IMR-90 (cell line): ENCODE measurements at regions not wholly inside any gene's neighbourhood (a gene's known extent, or its start where the extent isn't known, plus 50 kb on each side); places are given as distances from the start of the nearest gene placed in this dataset.

Source experiments
- ATAC-seq: fragments of 200-7000 bp; cut with Tn5 transposase; 2 replicates; pipeline ENCODE4 v1.9.1; 2020; ENCODE audit warnings: low read depth, mild to moderate bottlenecking, moderate library complexity
- BruUV-seq: library from RNA; stranded (reverse); fragments of 400-500 nt; replicated peaks from 2 replicates; lab custom pipeline; 2021; lab: Mats Ljungman, UMichigan
- CTCF ChIA-PET: fragments of 300-600 bp; formaldehyde crosslinking; extraction: SDS; loops from one replicate; lab custom pipeline; 2021; ENCODE audit warnings: antibody characterized with exemption; lab: Yijun Ruan, JAX
- POLR2A ChIA-PET: fragments of 300-600 bp; sonication (Branson Sonifier 250); formaldehyde crosslinking; loops from one replicate; lab custom pipeline; 2022; ENCODE audit warnings: antibody characterized with exemption; ENCODE audit not compliant: unreplicated experiment; lab: Charles Lee
- DNase-seq: peaks from one replicate; pipeline ENCODE4 v3.0.0; 2013
- H2AFZ ChIP-seq: replicated peaks from 2 replicates; pipeline ENCODE3; 2013; ENCODE audit warnings: low read length, mild to moderate bottlenecking; ENCODE audit not compliant: poor library complexity
- H2AK5ac ChIP-seq: 2 replicates; pipeline ENCODE4 v1.6.1; 2013; ENCODE audit warnings: low read depth, low read length, inconsistent platforms
- H2AK9ac ChIP-seq: replicated peaks from 2 replicates; pipeline ENCODE3; 2013; ENCODE audit warnings: mild to moderate bottlenecking, low read depth, low read length, moderate library complexity; ENCODE audit not compliant: poor library complexity
- H2BK120ac ChIP-seq: 2 replicates; pipeline ENCODE4 v1.6.1; 2013; ENCODE audit warnings: low read depth, low read length, inconsistent platforms
- H2BK15ac ChIP-seq: 3 replicates; pipeline ENCODE4 v1.6.1; 2013; ENCODE audit warnings: low read depth, low read length, inconsistent platforms
- H2BK20ac ChIP-seq: 2 replicates; pipeline ENCODE4 v1.6.1; 2013; ENCODE audit warnings: low read depth, mild to moderate bottlenecking, inconsistent platforms, low read length, moderate library complexity
- H2BK5ac ChIP-seq: 2 replicates; pipeline ENCODE4 v1.6.1; 2013; ENCODE audit warnings: mild to moderate bottlenecking, low read depth, low read length, inconsistent platforms; ENCODE audit not compliant: poor library complexity, severe bottlenecking
- H3K14ac ChIP-seq: replicated peaks from 2 replicates; pipeline ENCODE4 v1.6.1; 2013; ENCODE audit warnings: low read depth, low read length, inconsistent platforms
- H3K18ac ChIP-seq: 2 replicates; pipeline ENCODE4 v1.6.1; 2013; ENCODE audit warnings: low read depth, low read length, control low read depth
- H3K23ac ChIP-seq: 2 replicates; pipeline ENCODE4 v1.6.1; 2013; ENCODE audit warnings: low read depth, low read length, inconsistent platforms
- H3K27ac ChIP-seq: 2 replicates; pipeline ENCODE4 v1.5.1; 2013; ENCODE audit warnings: mild to moderate bottlenecking, control low read depth, low read length; ENCODE audit not compliant: insufficient read depth
- H3K27me3 ChIP-seq: 2 replicates; pipeline ENCODE4 v1.6.1; 2013; ENCODE audit warnings: low read length; ENCODE audit not compliant: control insufficient read depth, insufficient read depth
- H3K36me3 ChIP-seq: 2 replicates; pipeline ENCODE4 v1.6.1; 2013; ENCODE audit warnings: low read length, mixed read lengths; ENCODE audit not compliant: control insufficient read depth, insufficient read depth
- H3K4ac ChIP-seq: 2 replicates; pipeline ENCODE4 v1.6.1; 2013; ENCODE audit warnings: low read depth, low read length, inconsistent platforms
- H3K4me1 ChIP-seq: 2 replicates; pipeline ENCODE4 v1.6.1; 2013; ENCODE audit warnings: low read length, mixed read lengths; ENCODE audit not compliant: control insufficient read depth, insufficient read depth
- H3K4me2 ChIP-seq: 2 replicates; pipeline ENCODE4 v1.6.1; 2013; ENCODE audit warnings: low read depth, mild to moderate bottlenecking, control low read depth, low read length, moderate library complexity
- H3K4me3 ChIP-seq: 2 replicates; pipeline ENCODE4 v1.5.1; 2013; ENCODE audit warnings: low read depth, mild to moderate bottlenecking, control low read depth, low read length, moderate library complexity; ENCODE audit not compliant: insufficient read depth
- H3K56ac ChIP-seq: 2 replicates; pipeline ENCODE4 v1.6.1; 2013; ENCODE audit warnings: low read length, inconsistent platforms; ENCODE audit not compliant: insufficient read depth; ENCODE audit errors: extremely low read depth
- H3K79me1 ChIP-seq, 2 experiments: 2 replicates each; pipeline ENCODE4 v1.6.1; 2013; ENCODE audit warnings: low read length in 2 of 2, inconsistent platforms in 1 of 2, low read depth in 1 of 2
- H3K9ac ChIP-seq: 2 replicates; pipeline ENCODE4 v1.6.1; 2013; ENCODE audit warnings: low read depth, low read length, control low read depth
- H3K9me1 ChIP-seq: 2 replicates; pipeline ENCODE4 v1.6.1; 2013; ENCODE audit warnings: low read length, inconsistent platforms; ENCODE audit not compliant: insufficient read depth
- H3K9me3 ChIP-seq: 2 replicates; pipeline ENCODE4 v1.6.1; 2013; ENCODE audit warnings: low read length; ENCODE audit not compliant: control insufficient read depth, insufficient read depth
- H4K20me1 ChIP-seq: 2 replicates; pipeline ENCODE4 v1.6.1; 2013; ENCODE audit warnings: low read length, inconsistent platforms; ENCODE audit not compliant: insufficient read depth
- H4K5ac ChIP-seq: 2 replicates; pipeline ENCODE4 v1.6.1; 2013; ENCODE audit warnings: mild to moderate bottlenecking, low read depth, low read length, control low read depth
- H4K8ac ChIP-seq, 2 experiments: 2 replicates each; pipeline ENCODE4 v1.6.1; 2013; ENCODE audit warnings: low read depth in 2 of 2, low read length in 2 of 2, control low read depth in 1 of 2, inconsistent platforms in 1 of 2
- H4K91ac ChIP-seq: 2 replicates; pipeline ENCODE4 v1.6.1; 2013; ENCODE audit warnings: low read depth, low read length, inconsistent platforms; ENCODE audit not compliant: insufficient read depth
- CEBPB ChIP-seq: IDR thresholded peaks from 2 replicates; pipeline ENCODE4 v1.6.1; 2012; ENCODE audit warnings: low read depth, low read length, improper control_type of control experiment
- CHD1 ChIP-seq: IDR thresholded peaks from 2 replicates; pipeline ENCODE4 v1.6.1; 2012; ENCODE audit warnings: low read depth, low read length, improper control_type of control experiment
- ELK1 ChIP-seq: fragments of 150-350 bp; IDR thresholded peaks from 2 replicates; pipeline ENCODE4 v1.6.1; 2016; ENCODE audit warnings: low read depth, mild to moderate bottlenecking, low read length, moderate library complexity, borderline replicate concordance
- FOS ChIP-seq: fragments of 150-350 bp; IDR thresholded peaks from 2 replicates; pipeline ENCODE4 v1.6.1; 2016; ENCODE audit warnings: low read depth, low read length
- MAZ ChIP-seq: IDR thresholded peaks from 2 replicates; pipeline ENCODE4 v1.6.1; 2012; ENCODE audit warnings: low read depth, mild to moderate bottlenecking, low read length, improper control_type of control experiment, moderate library complexity, borderline replicate concordance
- MXI1 ChIP-seq: IDR thresholded peaks from 2 replicates; pipeline ENCODE4 v1.6.1; 2012; ENCODE audit warnings: low read depth, mild to moderate bottlenecking, low read length, moderate library complexity, borderline replicate concordance
- NFE2L2 ChIP-seq: fragments of 150-350 bp; IDR thresholded peaks from 2 replicates; pipeline ENCODE4 v1.6.1; 2016; ENCODE audit warnings: low read depth, mild to moderate bottlenecking, low read length
- POLR2A ChIP-seq: IDR thresholded peaks from 2 replicates; pipeline ENCODE4 v1.6.1; 2012; ENCODE audit warnings: mild to moderate bottlenecking, low read depth, low read length
- RAD21 ChIP-seq: IDR thresholded peaks from 2 replicates; pipeline ENCODE4 v1.6.1; 2012; ENCODE audit warnings: low read length, improper control_type of control experiment
- RCOR1 ChIP-seq: IDR thresholded peaks from 2 replicates; pipeline ENCODE4 v1.6.1; 2012; ENCODE audit warnings: mild to moderate bottlenecking, low read length, improper control_type of control experiment; ENCODE audit not compliant: insufficient replicate concordance
- RFX5 ChIP-seq: IDR thresholded peaks from 2 replicates; pipeline ENCODE4 v1.8.0; 2012; ENCODE audit warnings: low read depth, mild to moderate bottlenecking, low read length, moderate library complexity
- SMC3 ChIP-seq: fragments of 150-350 bp; IDR thresholded peaks from 2 replicates; pipeline ENCODE4 v1.6.1; 2016; ENCODE audit warnings: low read depth, mild to moderate bottlenecking, antibody characterized with exemption, low read length, moderate library complexity
- WGBS, 2 experiments: methylation state at CpG; one replicate each; pipeline versions ENCODE4 v1.1.5 to v1.1.7; 2013; ENCODE audit warnings: missing lambda C conversion rate in 2 of 2; ENCODE audit not compliant: insufficient read length in 1 of 2; ENCODE audit errors: extremely low coverage in 2 of 2; 5-methylcytosine and 5-hydroxymethylcytosine counted together
- dilution Hi-C: fragments of 300-500 bp; cut with HindIII; formaldehyde crosslinking; loops from one replicate; pipeline ENCODE4 v1.14.3; 2018; ENCODE audit warnings: low sequenced_read_pairs; ENCODE audit not compliant: unreplicated experiment
- in situ Hi-C: fragments of 300-500 bp; cut with MboI; formaldehyde crosslinking; loops from 3 replicates; pipeline ENCODE4 v1.14.3; 2019; ENCODE audit warnings: low sequenced_read_pairs, inconsistent platforms, mixed read lengths
- intact Hi-C: fragments of 100-400 bp; cut with micrococcal nuclease; formaldehyde crosslinking; loops from 2 replicates; pipeline ENCODE4 v1.10.0; 2022

GRCh38 chr11:135031205-135031989 lies 619.4 kb upstream of the B3GAT1 start:
- no peak overlapping the region for H3K4me3 ChIP-seq
- no TSS peak for BruUV-seq
- H2BK20ac ChIP-seq, result no peak overlapping the region
- intact Hi-C loops, result no loop called here
- dilution Hi-C loops, result no loop called here
- no peak overlapping the region for H2BK15ac ChIP-seq
- H3K27ac ChIP-seq, result no peak overlapping the region
- H4K91ac ChIP-seq, result no peak overlapping the region
- H4K5ac ChIP-seq, result no peak overlapping the region
- H3K18ac ChIP-seq, result no peak overlapping the region
- TF ChIP-seq MXI1 (no peak), POLR2A (no peak), FOS (no peak), CEBPB (no peak), CHD1 (no peak), MAZ (no peak), RCOR1 (no peak), ELK1 (no peak), RFX5 (no peak), NFE2L2 (no peak), RAD21 (no peak), SMC3 (no peak)
- H3K27me3 ChIP-seq, result no peaks in the 10 kb centered on the region
- ATAC-seq (no peak), DNase-seq (no peak)
- H2BK5ac ChIP-seq, result no peak overlapping the region
- H3K9me1 ChIP-seq, result no peaks in the 10 kb centered on the region
- no peak overlapping the region for H3K4ac ChIP-seq
- H2AK5ac ChIP-seq, result no peak overlapping the region
- H3K14ac ChIP-seq, result no peak overlapping the region
- POLR2A ChIA-PET, result no interaction called here
- no peak overlapping the region for H2AK9ac ChIP-seq
- no peaks in the 10 kb centered on the region for H3K79me1 ChIP-seq
- no peak overlapping the region for H3K23ac ChIP-seq
- H2AFZ ChIP-seq, result no peak overlapping the region
- H4K20me1 ChIP-seq, result no peaks in the 10 kb centered on the region
- CTCF ChIA-PET, result no interaction called here
- H3K4me2 ChIP-seq, result no peak overlapping the region
- no peak overlapping the region for H3K56ac ChIP-seq
- H3K36me3 ChIP-seq, result no peaks in the 10 kb centered on the region
- WGBS, 2 experiments, result 39% methylated on average over 3 of the region's 8 CpGs; no CpG with 5 or more reads in 1 of the 2 experiments
- peaks cover 16% of the 10 kb centered on the region for H3K9me3 ChIP-seq
- no peak overlapping the region for H2BK120ac ChIP-seq
- H3K9ac ChIP-seq, result no peak overlapping the region
- no peaks in the 10 kb centered on the region for H3K4me1 ChIP-seq
- H4K8ac ChIP-seq, result no peak overlapping the region
- in situ Hi-C loops, result no loop called here
